Parathyroid adenoma (tissue), 2 donors: ENCODE measurements at regions not wholly inside any gene's neighbourhood (a gene's known extent, or its start where the extent isn't known, plus 50 kb on each side); places are given as distances from the start of the nearest gene placed in this dataset.

Experiments used
- H2AFZ ChIP-seq: fragments of 300-600 bp; sonication (generic); one replicate; pipeline ENCODE4 v1.7.0; 2017; ENCODE audit warnings: antibody characterized with exemption, mild to moderate bottlenecking
- H3K27ac ChIP-seq: fragments of 300-600 bp; sonication (generic); one replicate; pipeline ENCODE4 v1.7.0; 2017
- H3K27me3 ChIP-seq: fragments of 300-600 bp; sonication (generic); one replicate; pipeline ENCODE4 v1.7.0; 2017; ENCODE audit warnings: low read length; ENCODE audit not compliant: control insufficient read depth, insufficient read depth
- H3K36me3 ChIP-seq: fragments of 300-600 bp; sonication (generic); one replicate; pipeline ENCODE4 v1.7.0; 2017; ENCODE audit warnings: low read length; ENCODE audit not compliant: control insufficient read depth, insufficient read depth
- H3K4me1 ChIP-seq: fragments of 300-600 bp; sonication (generic); one replicate; pipeline ENCODE4 v1.7.0; 2017; ENCODE audit warnings: control low read depth
- H3K4me2 ChIP-seq: fragments of 300-600 bp; sonication (generic); one replicate; pipeline ENCODE4 v1.7.0; 2017; ENCODE audit warnings: low read length
- H3K4me3 ChIP-seq: fragments of 300-600 bp; sonication (generic); one replicate; pipeline ENCODE4 v1.7.0; 2017; ENCODE audit warnings: low read depth, low read length
- H3K79me2 ChIP-seq: fragments of 300-600 bp; sonication (generic); one replicate; pipeline ENCODE4 v1.7.0; 2017; ENCODE audit warnings: control low read depth
- H3K9ac ChIP-seq: fragments of 300-600 bp; sonication (generic); one replicate; pipeline ENCODE4 v1.7.0; 2017; ENCODE audit warnings: mild to moderate bottlenecking
- H3K9me3 ChIP-seq: fragments of 300-600 bp; sonication (generic); one replicate; pipeline ENCODE4 v1.7.0; 2017; ENCODE audit warnings: low read length; ENCODE audit not compliant: control insufficient read depth
- CTCF ChIP-seq: fragments of 300-600 bp; sonication (generic); IDR thresholded peaks from one replicate; pipeline ENCODE4 v1.7.0; 2017; ENCODE audit warnings: antibody characterized with exemption, mild to moderate bottlenecking
- donor health status: primary hyperparathyroidism.

- Histone ChIP-seq H3K79me2 (no peaks in the 10 kb centered on the region), H3K9ac (no peak overlapping the region), H3K36me3 (no peaks in the 10 kb centered on the region), H3K27me3 (no peaks in the 10 kb centered on the region), H2AFZ (no peak overlapping the region), H3K27ac (no peak overlapping the region), H3K4me1 (peaks cover 11% of the 10 kb centered on the region), H3K9me3 (no peaks in the 10 kb centered on the region), H3K4me3 (no peak overlapping the region), H3K4me2 (no peak overlapping the region)
- TF ChIP-seq CTCF: no peak
Observed at GRCh38 chr16:85162478-85163277, 50.4 kb upstream of the CIBAR2 start.

GRCh38 chr16:85163278-85164112, 51.2 kb upstream of the CIBAR2 start:
- Histone ChIP-seq H3K4me3 (no peak overlapping the region), H2AFZ (no peak overlapping the region), H3K36me3 (no peaks in the 10 kb centered on the region), H3K9ac (no peak overlapping the region), H3K79me2 (no peaks in the 10 kb centered on the region), H3K4me2 (no peak overlapping the region), H3K4me1 (peaks cover 10% of the 10 kb centered on the region), H3K9me3 (no peaks in the 10 kb centered on the region), H3K27me3 (no peaks in the 10 kb centered on the region), H3K27ac (no peak overlapping the region)
- TF ChIP-seq CTCF: no peak

- H3K27me3 ChIP-seq: no peaks in the 10 kb centered on the region
- H3K4me2 ChIP-seq: no peak overlapping the region
- H3K4me3 ChIP-seq: no peak overlapping the region
- H2AFZ ChIP-seq: no peak overlapping the region
- no peak for TF ChIP-seq CTCF
- H3K9ac ChIP-seq: no peak overlapping the region
- no peaks in the 10 kb centered on the region for H3K36me3 ChIP-seq
- no peak overlapping the region for H3K27ac ChIP-seq
- no peaks in the 10 kb centered on the region for H3K9me3 ChIP-seq
- peaks cover 4% of the 10 kb centered on the region for H3K4me1 ChIP-seq
- H3K79me2 ChIP-seq: no peaks in the 10 kb centered on the region
Observed at GRCh38 chr16:85164431-85164830, 52.2 kb upstream of the CIBAR2 start.

GRCh38 chr16:85164838-85165516, 52.7 kb upstream of the CIBAR2 start:
- no peak for TF ChIP-seq CTCF
- H2AFZ ChIP-seq: no peak overlapping the region
- no peak overlapping the region for H3K4me2 ChIP-seq
- no peak overlapping the region for H3K9ac ChIP-seq
- H3K4me3 ChIP-seq: no peak overlapping the region
- H3K9me3 ChIP-seq: no peaks in the 10 kb centered on the region
- no peaks in the 10 kb centered on the region for H3K79me2 ChIP-seq
- no peaks in the 10 kb centered on the region for H3K36me3 ChIP-seq
- peaks cover 4% of the 10 kb centered on the region for H3K4me1 ChIP-seq
- no peak overlapping the region for H3K27ac ChIP-seq
- no peaks in the 10 kb centered on the region for H3K27me3 ChIP-seq
